Thyroid gland (tissue), 4 donors: ENCODE measurements at regions not wholly inside any gene's neighbourhood (a gene's known extent, or its start where the extent isn't known, plus 50 kb on each side); places are given as distances from the start of the nearest gene placed in this dataset.

Source experiments
- POLR2A ChIP-seq, 2 donors: fragments of 450-650 bp; IDR thresholded peaks; one replicate each; pipeline ENCODE4 v1.6.1; 2017; ENCODE audit warnings: antibody characterized with exemption in 2 of 2, mild to moderate bottlenecking in 2 of 2, moderate library complexity in 1 of 2
- TF ChIP-seq, protein P1 (sequence below), 6 experiments: fragments of 200-600 bp in 3 of 6; fragments of 450-650 bp in 3 of 6; sonication (generic) in 3 of 6; IDR thresholded peaks; one replicate each; pipeline ENCODE4 v1.5.1; 2016 to 2019; ENCODE audit warnings: antibody characterized with exemption in 6 of 6, mild to moderate bottlenecking in 2 of 6, inconsistent platforms in 1 of 6, moderate library complexity in 1 of 6

DNA sequence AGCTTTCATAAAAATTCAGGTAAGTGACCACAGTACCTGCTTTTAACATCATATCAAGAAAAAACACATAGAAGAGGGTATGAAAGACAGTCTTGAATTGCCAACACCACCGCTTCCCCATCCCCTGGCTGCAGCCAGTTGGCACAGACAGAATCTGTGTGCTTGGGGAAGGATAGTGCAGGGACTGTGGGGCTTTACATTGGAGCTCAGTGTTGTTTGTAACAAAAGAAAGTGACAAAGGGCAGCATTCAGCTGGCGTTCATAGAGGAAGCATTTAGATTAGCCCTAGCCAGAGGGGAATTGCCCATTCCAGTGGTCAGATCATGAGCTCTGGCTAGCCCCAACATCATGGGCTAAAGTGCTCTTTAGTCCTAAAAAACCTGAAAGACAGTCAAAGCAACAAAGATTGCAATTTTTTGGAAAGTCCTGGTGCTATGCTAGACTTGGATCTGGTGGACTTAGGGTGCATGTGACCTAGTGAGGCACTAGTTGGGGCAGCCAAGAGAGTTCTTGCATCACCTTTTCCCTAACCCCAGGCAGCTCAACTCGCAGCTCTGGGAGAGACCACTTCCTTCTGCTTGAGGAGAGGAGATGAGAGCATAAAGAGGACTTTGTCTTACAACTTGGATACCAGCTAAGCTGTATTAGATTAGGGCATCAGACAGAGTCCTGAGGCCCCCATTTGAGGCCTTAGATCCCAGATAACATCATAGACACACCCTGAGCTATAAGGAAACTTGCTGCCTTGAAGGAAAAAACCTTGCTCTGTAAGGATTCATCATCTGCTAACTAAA lies 1602.4 kb upstream of the ADGRL3 start:
- TF ChIP-seq, protein P1, sequence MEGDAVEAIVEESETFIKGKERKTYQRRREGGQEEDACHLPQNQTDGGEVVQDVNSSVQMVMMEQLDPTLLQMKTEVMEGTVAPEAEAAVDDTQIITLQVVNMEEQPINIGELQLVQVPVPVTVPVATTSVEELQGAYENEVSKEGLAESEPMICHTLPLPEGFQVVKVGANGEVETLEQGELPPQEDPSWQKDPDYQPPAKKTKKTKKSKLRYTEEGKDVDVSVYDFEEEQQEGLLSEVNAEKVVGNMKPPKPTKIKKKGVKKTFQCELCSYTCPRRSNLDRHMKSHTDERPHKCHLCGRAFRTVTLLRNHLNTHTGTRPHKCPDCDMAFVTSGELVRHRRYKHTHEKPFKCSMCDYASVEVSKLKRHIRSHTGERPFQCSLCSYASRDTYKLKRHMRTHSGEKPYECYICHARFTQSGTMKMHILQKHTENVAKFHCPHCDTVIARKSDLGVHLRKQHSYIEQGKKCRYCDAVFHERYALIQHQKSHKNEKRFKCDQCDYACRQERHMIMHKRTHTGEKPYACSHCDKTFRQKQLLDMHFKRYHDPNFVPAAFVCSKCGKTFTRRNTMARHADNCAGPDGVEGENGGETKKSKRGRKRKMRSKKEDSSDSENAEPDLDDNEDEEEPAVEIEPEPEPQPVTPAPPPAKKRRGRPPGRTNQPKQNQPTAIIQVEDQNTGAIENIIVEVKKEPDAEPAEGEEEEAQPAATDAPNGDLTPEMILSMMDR (IDR thresholded peaks at IDR 0.05) = no peak
- no peak for TF ChIP-seq POLR2A (IDR thresholded peaks at IDR 0.05)
